Gastroesophageal sphincter (tissue), 4 donors: ENCODE measurements at regions not wholly inside any gene's neighbourhood (a gene's known extent, or its start where the extent isn't known, plus 50 kb on each side); places are given as distances from the start of the nearest gene placed in this dataset.

Experiments
- ATAC-seq: fragments of 150-250 bp; one replicate; pipeline ENCODE4 v1.9.1; 2016; ENCODE audit warnings: mild to moderate bottlenecking, moderate library complexity
- H3K27ac ChIP-seq, 4 donors: fragments of 200-600 bp; sonication (generic) in 3 of 4; 1 replicate in 3 of 4; 2 replicates in 1 of 4; pipeline ENCODE4 v1.5.1; 2016 to 2019
- H3K27me3 ChIP-seq: fragments of 200-600 bp; sonication (generic); one replicate; pipeline ENCODE4 v1.5.1; 2019
- H3K36me3 ChIP-seq, 2 donors: fragments of 200-600 bp; sonication (generic); one replicate each; pipeline ENCODE4 v1.5.1; 2019; ENCODE audit warnings: control low read depth in 1 of 2
- H3K4me1 ChIP-seq, 3 donors: fragments of 200-600 bp; sonication (generic); 1 replicate in 2 of 3; 2 replicates in 1 of 3; pipeline ENCODE4 v1.5.1; 2016 to 2019; ENCODE audit warnings: control low read depth in 2 of 3
- H3K4me3 ChIP-seq, 2 donors: fragments of 200-600 bp; sonication (generic); one replicate each; pipeline ENCODE4 v1.5.1; 2019; ENCODE audit warnings: mild to moderate bottlenecking in 1 of 2, moderate library complexity in 1 of 2
- H3K9me3 ChIP-seq, 3 donors: fragments of 200-600 bp; sonication (generic); one replicate each; pipeline ENCODE4 v1.5.1; 2017 to 2019; ENCODE audit warnings: control low read depth in 2 of 3
- CTCF ChIP-seq, 4 experiments: fragments of 200-600 bp in 2 of 4; fragments of 450-650 bp in 2 of 4; sonication (generic) in 1 of 4; IDR thresholded peaks; one replicate each; pipeline ENCODE4 v1.5.1; 2017 to 2019; ENCODE audit warnings: antibody characterized with exemption in 4 of 4, mild to moderate bottlenecking in 2 of 4, moderate library complexity in 2 of 4
- EP300 ChIP-seq: sonication (generic); formaldehyde crosslinking; IDR thresholded peaks from one replicate; pipeline ENCODE4 v1.6.1; 2017; ENCODE audit warnings: antibody characterized with exemption, mild to moderate bottlenecking
- POLR2A ChIP-seq, 2 donors: fragments of 450-650 bp; IDR thresholded peaks; one replicate each; pipeline ENCODE4 v1.6.1; 2017; ENCODE audit warnings: antibody characterized with exemption in 2 of 2, mild to moderate bottlenecking in 2 of 2, moderate library complexity in 1 of 2
- POLR2AphosphoS5 ChIP-seq: sonication (generic); formaldehyde crosslinking; IDR thresholded peaks from one replicate; pipeline ENCODE4 v1.6.1; 2017; ENCODE audit warnings: antibody characterized with exemption
- whole genome bisulfite sequencing, 2 donors: methylation state at CpG; one replicate each; pipeline ENCODE4 v1.1.5; 2018; ENCODE audit warnings: low coverage in 1 of 2; 5-methylcytosine and 5-hydroxymethylcytosine counted together

GRCh38 chr7:81030472-81030871 is 111.6 kb upstream of the SEMA3C start:
- no peak for ATAC-seq
- 82 to 100% methylated on average over 1 to 3 of the region's 3 CpGs for WGBS, 2 donors
- TF ChIP-seq POLR2AphosphoS5 (no peak), POLR2A (IDR thresholded peaks at IDR 0.05) (no peak), CTCF (IDR thresholded peaks at IDR 0.05) (no peak), EP300 (no peak)
- no peaks in the 10 kb centered on the region for H3K27me3 ChIP-seq
- H3K36me3 ChIP-seq: no peaks in the 10 kb centered on the region
- no peak overlapping the region for H3K4me3 ChIP-seq
- no peak overlapping the region for H3K27ac ChIP-seq
- no peaks in the 10 kb centered on the region for H3K9me3 ChIP-seq
- no peaks in the 10 kb centered on the region for H3K4me1 ChIP-seq

DNA sequence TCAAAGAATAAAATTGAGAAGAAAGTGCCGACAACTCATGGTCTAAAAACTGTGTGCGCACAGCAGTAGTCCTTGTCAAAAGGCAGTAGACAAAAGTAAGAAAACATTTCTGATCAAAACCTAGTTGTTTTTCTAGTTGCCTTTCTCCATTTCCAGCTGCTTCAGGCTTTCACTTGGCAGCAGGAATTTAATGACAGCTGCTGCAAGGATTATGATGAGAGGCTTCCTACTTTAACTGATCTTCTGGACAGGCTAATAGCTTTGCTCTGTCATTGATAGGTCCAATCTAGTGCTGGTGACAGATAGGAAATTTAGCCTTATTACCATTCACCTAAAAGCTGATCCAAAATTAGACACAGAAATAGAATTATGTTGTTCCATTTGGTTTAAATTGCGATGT is 110.7 kb upstream of the SEMA3C start:
- TF ChIP-seq EP300 (no peak), POLR2AphosphoS5 (no peak), POLR2A (IDR thresholded peaks at IDR 0.05) (no peak), CTCF (IDR thresholded peaks at IDR 0.05) (no peak)
- Histone ChIP-seq H3K4me3 (no peak overlapping the region), H3K27ac (no peak overlapping the region), H3K36me3 (no peaks in the 10 kb centered on the region), H3K27me3 (no peaks in the 10 kb centered on the region), H3K9me3 (no peaks in the 10 kb centered on the region), H3K4me1 (no peaks in the 10 kb centered on the region)
- 55 to 85% methylated on average over 1 to 3 of the region's 3 CpGs for WGBS, 2 donors
- ATAC-seq: no peak

DNA sequence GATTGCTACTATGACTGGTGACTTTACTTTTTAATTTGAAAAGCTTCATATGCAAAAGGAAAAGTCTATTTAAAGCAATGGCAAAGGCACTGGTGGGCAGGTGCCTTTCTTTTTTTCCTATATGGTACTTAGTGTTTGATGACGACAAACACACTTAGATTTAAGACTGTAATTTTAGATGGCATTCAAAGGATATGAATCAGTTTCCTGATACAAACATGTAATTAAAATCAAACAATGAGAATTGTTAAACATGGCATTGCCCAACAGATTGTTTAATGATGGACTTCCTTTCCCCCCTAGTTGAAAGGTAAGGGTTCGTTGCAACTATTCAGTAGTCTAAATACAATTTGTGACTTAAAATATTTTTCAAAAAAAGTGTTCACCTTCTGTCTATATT is 106.5 kb upstream of the SEMA3C start:
- WGBS, 2 donors: 86 to 89% methylated on average over 2 of the region's 2 CpGs
- no peak for ATAC-seq

GRCh38 chr7:81014908-81015307 is 96.1 kb upstream of the SEMA3C start:
- H3K4me1 ChIP-seq: no peaks in the 10 kb centered on the region
- peaks cover 0 to 7% (median 0%) of the 10 kb centered on the region in 3 donors for H3K9me3 ChIP-seq
- 95 to 100% methylated on average over 1 of the region's 1 CpG for WGBS, 2 donors
- no peak for ATAC-seq
- TF ChIP-seq CTCF (IDR thresholded peaks at IDR 0.05): no peak
- no peak for TF ChIP-seq EP300
- TF ChIP-seq POLR2AphosphoS5: no peak
- no peak for TF ChIP-seq POLR2A (IDR thresholded peaks at IDR 0.05)
- no peak overlapping the region for H3K4me3 ChIP-seq
- no peaks in the 10 kb centered on the region for H3K36me3 ChIP-seq
- H3K27ac ChIP-seq: no peak overlapping the region
- H3K27me3 ChIP-seq: no peaks in the 10 kb centered on the region

More for the DNA sequence above, 106.5 kb upstream of the SEMA3C start:
- no peak for TF ChIP-seq POLR2A (IDR thresholded peaks at IDR 0.05)
- TF ChIP-seq CTCF (IDR thresholded peaks at IDR 0.05): no peak
- no peak for TF ChIP-seq EP300
- TF ChIP-seq POLR2AphosphoS5: no peak
- no peaks in the 10 kb centered on the region for H3K27me3 ChIP-seq
- no peaks in the 10 kb centered on the region for H3K9me3 ChIP-seq
- H3K27ac ChIP-seq: no peak overlapping the region
- H3K36me3 ChIP-seq: no peaks in the 10 kb centered on the region
- no peak overlapping the region for H3K4me3 ChIP-seq
- H3K4me1 ChIP-seq: no peaks in the 10 kb centered on the region

- Histone ChIP-seq H3K9me3 (peaks cover 0 to 7% (median 0%) of the 10 kb centered on the region in 3 donors), H3K27ac (no peak overlapping the region), H3K4me3 (no peak overlapping the region), H3K36me3 (no peaks in the 10 kb centered on the region), H3K27me3 (no peaks in the 10 kb centered on the region), H3K4me1 (no peaks in the 10 kb centered on the region)
- no peak for ATAC-seq
- WGBS, 2 donors: 71 to 83% methylated on average over 2 of the region's 2 CpGs
- TF ChIP-seq EP300 (no peak), POLR2AphosphoS5 (no peak), CTCF (IDR thresholded peaks at IDR 0.05) (no peak), POLR2A (IDR thresholded peaks at IDR 0.05) (no peak)
Observed at GRCh38 chr7:81014266-81014665, 95.4 kb upstream of the SEMA3C start.
